ENCODE measurements at regions not wholly inside any gene's neighbourhood (a gene's known extent, or its start where the extent isn't known, plus 50 kb on each side); places are given as distances from the start of the nearest gene placed in this dataset.

DNA sequence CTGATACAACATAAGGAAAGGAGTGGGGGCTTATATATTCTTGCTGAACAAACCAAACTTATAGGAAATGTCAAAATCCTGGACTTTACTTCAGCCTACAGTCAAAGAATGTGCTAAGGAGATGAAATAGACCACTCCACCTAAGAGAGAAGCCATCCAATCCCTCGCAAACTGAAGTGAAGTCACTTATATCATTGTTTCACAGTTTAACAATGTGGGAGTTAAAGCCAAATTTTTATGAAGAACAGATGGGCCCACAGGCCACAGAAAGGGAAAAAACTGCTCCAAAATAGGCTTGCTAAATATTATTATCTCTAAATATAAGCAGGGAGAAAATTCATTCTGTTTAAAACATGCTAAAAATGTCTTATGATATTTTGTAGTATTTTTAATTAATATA is 233.3 kb downstream of the GAS1 start:
- TF ChIP-seq, protein P1, sequence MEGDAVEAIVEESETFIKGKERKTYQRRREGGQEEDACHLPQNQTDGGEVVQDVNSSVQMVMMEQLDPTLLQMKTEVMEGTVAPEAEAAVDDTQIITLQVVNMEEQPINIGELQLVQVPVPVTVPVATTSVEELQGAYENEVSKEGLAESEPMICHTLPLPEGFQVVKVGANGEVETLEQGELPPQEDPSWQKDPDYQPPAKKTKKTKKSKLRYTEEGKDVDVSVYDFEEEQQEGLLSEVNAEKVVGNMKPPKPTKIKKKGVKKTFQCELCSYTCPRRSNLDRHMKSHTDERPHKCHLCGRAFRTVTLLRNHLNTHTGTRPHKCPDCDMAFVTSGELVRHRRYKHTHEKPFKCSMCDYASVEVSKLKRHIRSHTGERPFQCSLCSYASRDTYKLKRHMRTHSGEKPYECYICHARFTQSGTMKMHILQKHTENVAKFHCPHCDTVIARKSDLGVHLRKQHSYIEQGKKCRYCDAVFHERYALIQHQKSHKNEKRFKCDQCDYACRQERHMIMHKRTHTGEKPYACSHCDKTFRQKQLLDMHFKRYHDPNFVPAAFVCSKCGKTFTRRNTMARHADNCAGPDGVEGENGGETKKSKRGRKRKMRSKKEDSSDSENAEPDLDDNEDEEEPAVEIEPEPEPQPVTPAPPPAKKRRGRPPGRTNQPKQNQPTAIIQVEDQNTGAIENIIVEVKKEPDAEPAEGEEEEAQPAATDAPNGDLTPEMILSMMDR (IDR thresholded peaks at IDR 0.05), result no peak
- TF ChIP-seq EP300 (IDR thresholded peaks at IDR 0.05), result no peak
- TF ChIP-seq POLR2A (IDR thresholded peaks at IDR 0.05; ENCODE audit: low read depth), result no peak
- TF ChIP-seq POLR2AphosphoS5 (IDR thresholded peaks at IDR 0.05), result no peak

Measured in esophagus muscularis mucosa (tissue), 4 donors.